SK-MEL-5 (cell line): ENCODE measurements at regions not wholly inside any gene's neighbourhood (a gene's known extent, or its start where the extent isn't known, plus 50 kb on each side); places are given as distances from the start of the nearest gene placed in this dataset.

Source experiments
- DNase-seq: peaks from one replicate; pipeline ENCODE4 v3.0.0-alpha.2; 2016; ENCODE audit warnings: low read depth, low spot score
- in situ Hi-C: cut with HindIII; loops from 2 replicates; pipeline ENCODE4 v1.10.0; 2016; ENCODE audit warnings: low sequenced_read_pairs, high pct_unique_total_duplicates, low pct_unique_long_range_greater_than_20kb

- in situ Hi-C loops = no loop called here
- no peak for DNase-seq
Measured at GRCh38 chr11:114896594-114896993, 218.3 kb downstream of the NXPE2 start.

GRCh38 chr11:114909866-114910265 is 231.5 kb downstream of the NXPE2 start:
- in situ Hi-C loops = no loop called here

GRCh38 chr11:114912826-114913225 is 234.5 kb downstream of the NXPE2 start:
- in situ Hi-C loops = no loop called here

More at GRCh38 chr11:114909866-114910265, 231.5 kb downstream of the NXPE2 start:
- DNase-seq = no peak

GRCh38 chr11:114914231-114915005 is 236.1 kb downstream of the NXPE2 start:
- no peak for DNase-seq
- in situ Hi-C loops = no loop called here

More at GRCh38 chr11:114912826-114913225, 234.5 kb downstream of the NXPE2 start:
- DNase-seq = no peak

- in situ Hi-C loops = no loop called here
- no peak for DNase-seq
Measured at GRCh38 chr11:114915871-114916805, 237.8 kb downstream of the NXPE2 start.

GRCh38 chr11:114918286-114918685 is 240.0 kb downstream of the NXPE2 start:
- in situ Hi-C loops = no loop called here
- DNase-seq = no peak

- DNase-seq = no peak
- in situ Hi-C loops = no loop called here
Measured at GRCh38 chr11:114921697-114922096, 243.4 kb downstream of the NXPE2 start.

- no peak for DNase-seq
- in situ Hi-C loops = no loop called here
Measured at GRCh38 chr11:114924042-114924441, 245.7 kb downstream of the NXPE2 start.

GRCh38 chr11:114925591-114925990 is 247.3 kb downstream of the NXPE2 start:
- in situ Hi-C loops = no loop called here
- DNase-seq = no peak

GRCh38 chr11:114928260-114928870 is 250.0 kb downstream of the NXPE2 start:
- in situ Hi-C loops = no loop called here
- no peak for DNase-seq

GRCh38 chr11:114929351-114930000 is 251.1 kb downstream of the NXPE2 start:
- no peak for DNase-seq
- in situ Hi-C loops = no loop called here

GRCh38 chr11:114938799-114939198 is 260.5 kb downstream of the NXPE2 start:
- in situ Hi-C loops = no loop called here
- DNase-seq = no peak

GRCh38 chr11:114942207-114942606 is 263.9 kb downstream of the NXPE2 start:
- in situ Hi-C loops = no loop called here
- no peak for DNase-seq

- in situ Hi-C loops = no loop called here
- DNase-seq = no peak
Measured at GRCh38 chr11:114949614-114950351, 271.5 kb downstream of the NXPE2 start.

- in situ Hi-C loops = no loop called here
- peak; percentile 13 for DNase-seq
Measured at GRCh38 chr11:114953039-114953438, 274.7 kb downstream of the NXPE2 start.

GRCh38 chr11:114955923-114956322 is 277.6 kb downstream of the NXPE2 start:
- no peak for DNase-seq
- in situ Hi-C loops = no loop called here

- DNase-seq = no peak
- in situ Hi-C loops = no loop called here
Measured at GRCh38 chr11:114956566-114956965, 278.2 kb downstream of the NXPE2 start.
